ENCODE measurements at regions not wholly inside any gene's neighbourhood (a gene's known extent, or its start where the extent isn't known, plus 50 kb on each side); places are given as distances from the start of the nearest gene placed in this dataset.

GRCh38 chr1:115193046-115193828, 103.9 kb upstream of the TSPAN2 start:
- Mint-ChIP-seq H3K4me1 (ENCODE audit: low read depth) (no peaks in the 10 kb centered on the region), H3K27me3 (ENCODE audit: low read depth) (peaks cover 6% of the 10 kb centered on the region), H3K27ac (no peak overlapping the region), H3K4me3 (no peak overlapping the region), H3K36me3 (ENCODE audit: low read depth) (no peaks in the 10 kb centered on the region), H3K9me3 (no peaks in the 10 kb centered on the region)
- no peak for DNase-seq (ENCODE audit: low spot score)

DNA sequence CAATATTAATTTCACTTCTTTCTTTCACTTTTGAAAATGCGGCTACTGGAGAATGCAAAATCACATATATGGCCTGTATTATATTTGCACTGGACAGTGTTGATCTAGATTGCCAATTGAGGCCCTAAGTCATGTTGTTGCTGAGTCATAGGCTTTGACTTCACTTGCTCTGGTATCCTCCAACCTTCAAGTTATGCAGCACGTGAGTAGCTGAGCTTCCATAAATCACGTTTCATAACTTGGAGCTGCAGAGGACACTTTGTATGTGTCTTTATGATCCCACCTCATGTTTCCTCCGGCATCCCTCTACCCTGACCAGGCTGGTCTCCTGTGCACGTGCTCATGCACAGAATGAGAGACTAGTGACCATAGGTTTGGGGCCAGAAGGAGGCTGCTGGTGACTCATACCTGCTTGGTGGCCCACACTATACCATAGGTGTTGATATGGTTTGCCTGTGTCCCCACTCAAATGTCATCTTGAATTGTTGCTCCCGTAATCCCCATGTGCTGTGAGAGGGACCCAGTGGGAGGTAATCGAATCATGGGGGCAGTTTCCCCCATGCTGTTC, 103.0 kb upstream of the TSPAN2 start:
- Mint-ChIP-seq H3K27me3 (ENCODE audit: low read depth) (peaks cover 2% of the 10 kb centered on the region), H3K4me3 (no peak overlapping the region), H3K9me3 (no peaks in the 10 kb centered on the region), H3K36me3 (ENCODE audit: low read depth) (no peaks in the 10 kb centered on the region), H3K27ac (no peak overlapping the region), H3K4me1 (ENCODE audit: low read depth) (no peaks in the 10 kb centered on the region)
- no peak for DNase-seq (ENCODE audit: low spot score)

- no peak for DNase-seq (ENCODE audit: low spot score)
- H3K27me3 Mint-ChIP-seq (ENCODE audit: low read depth): peaks cover 2% of the 10 kb centered on the region
- H3K4me1 Mint-ChIP-seq (ENCODE audit: low read depth): no peaks in the 10 kb centered on the region
- no peak overlapping the region for H3K27ac Mint-ChIP-seq
- H3K9me3 Mint-ChIP-seq: no peaks in the 10 kb centered on the region
- H3K4me3 Mint-ChIP-seq: no peak overlapping the region
- H3K36me3 Mint-ChIP-seq (ENCODE audit: low read depth): no peaks in the 10 kb centered on the region
Measured at GRCh38 chr1:115191691-115192090, 102.4 kb upstream of the TSPAN2 start.

DNA sequence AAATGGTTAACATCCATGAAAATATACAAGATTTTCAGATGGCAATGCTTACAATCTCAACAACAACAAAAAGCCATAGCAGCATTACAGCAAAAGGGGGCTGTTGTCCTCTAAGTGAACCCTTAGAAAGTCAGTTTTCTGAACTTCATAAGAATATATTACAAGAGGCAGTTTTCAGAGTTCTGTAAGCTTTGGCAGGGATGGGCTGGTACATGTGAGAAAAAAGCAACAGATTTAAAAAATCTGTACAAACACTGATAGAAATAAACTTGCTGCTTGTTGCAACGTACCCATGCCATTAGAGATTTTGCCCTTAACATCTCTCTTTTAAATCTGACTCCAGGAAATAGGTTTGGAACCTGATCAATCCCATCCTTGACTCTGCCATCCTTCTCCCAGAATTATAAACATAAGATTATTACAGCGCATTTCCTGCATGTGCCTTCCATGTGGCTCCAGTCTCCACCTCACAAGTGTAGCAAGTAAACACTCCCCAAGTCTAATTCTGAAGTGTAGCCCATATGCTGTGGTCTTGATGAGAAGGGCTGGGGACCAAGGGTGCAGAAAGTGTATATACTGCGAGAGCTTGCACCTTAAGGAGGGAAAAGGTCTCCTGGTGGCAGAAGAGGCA, 101.4 kb upstream of the TSPAN2 start:
- no peaks in the 10 kb centered on the region for H3K36me3 Mint-ChIP-seq (ENCODE audit: low read depth)
- no peak overlapping the region for H3K27ac Mint-ChIP-seq
- H3K9me3 Mint-ChIP-seq: no peaks in the 10 kb centered on the region
- no peak for DNase-seq (ENCODE audit: low spot score)
- no peaks in the 10 kb centered on the region for H3K4me1 Mint-ChIP-seq (ENCODE audit: low read depth)
- no peak overlapping the region for H3K4me3 Mint-ChIP-seq
- H3K27me3 Mint-ChIP-seq (ENCODE audit: low read depth): peaks cover 2% of the 10 kb centered on the region

GRCh38 chr1:115189814-115190539, 100.7 kb upstream of the TSPAN2 start:
- Mint-ChIP-seq H3K4me1 (ENCODE audit: low read depth) (peaks cover 1% of the 10 kb centered on the region), H3K27ac (no peak overlapping the region), H3K27me3 (ENCODE audit: low read depth) (peaks cover 2% of the 10 kb centered on the region), H3K9me3 (no peaks in the 10 kb centered on the region), H3K4me3 (no peak overlapping the region), H3K36me3 (ENCODE audit: low read depth) (no peaks in the 10 kb centered on the region)
- no peak for DNase-seq (ENCODE audit: low spot score)

- H3K27ac Mint-ChIP-seq: no peak overlapping the region
- H3K4me3 Mint-ChIP-seq: no peak overlapping the region
- H3K27me3 Mint-ChIP-seq (ENCODE audit: low read depth): no peaks in the 10 kb centered on the region
- no peak for DNase-seq (ENCODE audit: low spot score)
- peaks cover 4% of the 10 kb centered on the region for H3K4me1 Mint-ChIP-seq (ENCODE audit: low read depth)
- no peaks in the 10 kb centered on the region for H3K36me3 Mint-ChIP-seq (ENCODE audit: low read depth)
- no peaks in the 10 kb centered on the region for H3K9me3 Mint-ChIP-seq
Measured at GRCh38 chr1:115188680-115189395, 99.5 kb upstream of the TSPAN2 start.

DNA sequence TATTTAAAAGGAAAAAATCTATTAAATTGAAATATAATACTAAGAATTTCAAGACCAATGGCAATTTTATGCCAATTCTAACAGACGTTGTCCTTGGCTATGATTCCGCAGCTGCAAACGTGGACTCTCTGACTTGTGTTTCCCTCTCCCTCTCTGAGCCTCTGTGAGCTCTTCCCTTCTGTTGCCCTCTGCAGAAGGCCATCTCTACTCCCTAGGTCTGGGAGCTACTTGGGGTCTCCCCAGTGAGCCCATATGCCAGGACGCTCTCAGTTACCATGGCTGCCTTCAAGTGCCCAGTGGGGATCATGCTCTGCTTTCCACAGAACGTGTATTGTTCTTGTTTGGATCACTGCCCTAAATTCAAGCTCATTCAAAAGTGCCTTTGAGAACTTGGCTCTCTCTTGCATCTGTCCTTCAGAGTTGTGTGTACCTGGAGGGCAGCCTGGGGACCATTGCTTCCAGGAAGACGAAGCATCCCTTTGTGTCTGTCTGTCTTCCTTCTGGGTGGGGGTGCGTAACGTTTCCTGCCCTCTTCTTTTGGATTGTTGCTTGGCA, 97.5 kb upstream of the TSPAN2 start:
- H3K36me3 Mint-ChIP-seq (ENCODE audit: low read depth): no peaks in the 10 kb centered on the region
- no peaks in the 10 kb centered on the region for H3K9me3 Mint-ChIP-seq
- no peak overlapping the region for H3K4me3 Mint-ChIP-seq
- no peaks in the 10 kb centered on the region for H3K27me3 Mint-ChIP-seq (ENCODE audit: low read depth)
- H3K27ac Mint-ChIP-seq: no peak overlapping the region
- DNase-seq (ENCODE audit: low spot score): no peak
- H3K4me1 Mint-ChIP-seq (ENCODE audit: low read depth): peaks cover 4% of the 10 kb centered on the region

GRCh38 chr1:115185336-115185735, 96.0 kb upstream of the TSPAN2 start:
- H3K9me3 Mint-ChIP-seq: no peaks in the 10 kb centered on the region
- H3K4me3 Mint-ChIP-seq: no peak overlapping the region
- H3K27me3 Mint-ChIP-seq (ENCODE audit: low read depth): no peaks in the 10 kb centered on the region
- H3K27ac Mint-ChIP-seq: no peak overlapping the region
- H3K36me3 Mint-ChIP-seq (ENCODE audit: low read depth): no peaks in the 10 kb centered on the region
- DNase-seq (ENCODE audit: low spot score): no peak
- H3K4me1 Mint-ChIP-seq (ENCODE audit: low read depth): peaks cover 4% of the 10 kb centered on the region

DNA sequence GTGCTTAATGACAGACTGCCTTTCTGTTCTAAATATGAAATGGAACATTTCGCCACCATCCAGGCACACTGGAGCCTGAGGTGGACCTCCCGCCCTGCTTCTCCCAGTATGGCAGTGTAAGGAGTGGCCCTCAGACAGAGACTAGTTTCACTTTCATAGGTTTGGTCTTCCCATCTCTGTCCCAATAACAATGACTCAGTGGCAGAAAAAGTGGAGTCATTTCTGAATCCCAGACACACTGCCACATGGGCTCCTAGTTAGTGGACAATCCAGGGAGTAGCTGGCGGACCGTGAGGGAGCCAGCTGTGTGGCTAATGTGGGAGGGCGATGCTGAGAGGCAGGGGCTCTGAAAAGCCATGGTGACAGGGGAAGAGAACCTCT, 95.6 kb upstream of the TSPAN2 start:
- H3K27ac Mint-ChIP-seq: peak overlapping the region; percentile 15
- peak overlapping the region; percentile 27 for H3K4me3 Mint-ChIP-seq
- H3K27me3 Mint-ChIP-seq (ENCODE audit: low read depth): no peaks in the 10 kb centered on the region
- no peaks in the 10 kb centered on the region for H3K36me3 Mint-ChIP-seq (ENCODE audit: low read depth)
- no peaks in the 10 kb centered on the region for H3K9me3 Mint-ChIP-seq
- H3K4me1 Mint-ChIP-seq (ENCODE audit: low read depth): peaks cover 4% of the 10 kb centered on the region
- DNase-seq (ENCODE audit: low spot score): peak; percentile 7

DNA sequence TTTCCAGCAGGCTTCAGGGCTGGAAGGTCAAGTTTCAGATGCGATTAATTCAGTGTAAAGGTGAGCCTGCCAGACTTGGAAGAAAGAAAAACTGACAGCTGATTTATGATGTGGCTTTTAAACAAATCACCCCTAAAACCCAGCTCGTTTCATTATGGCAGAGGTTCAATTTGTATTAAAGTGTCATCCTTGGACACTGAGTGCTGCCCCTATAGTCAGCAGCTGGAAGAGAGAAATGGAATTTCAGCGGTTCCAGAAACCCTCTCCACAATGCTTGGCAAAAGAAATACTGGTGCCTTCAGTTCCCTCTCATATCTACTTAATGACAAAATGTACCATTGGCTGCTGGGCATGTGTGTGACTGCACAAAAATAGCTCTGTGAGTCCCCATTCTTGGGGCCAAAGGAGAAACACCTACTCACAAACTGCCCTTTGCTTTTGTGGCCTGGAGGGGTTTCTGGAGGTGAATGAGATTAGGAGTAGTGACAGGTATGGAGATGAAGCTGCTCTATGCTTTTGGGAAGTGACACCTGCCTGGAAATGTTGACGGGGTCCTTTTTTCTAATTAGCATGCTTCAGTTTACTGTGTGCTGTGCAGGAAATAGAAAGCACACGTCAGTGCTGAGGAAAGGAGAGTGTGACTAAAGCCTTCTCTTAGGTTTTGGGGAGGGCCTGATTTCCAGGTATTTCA, 95.1 kb upstream of the TSPAN2 start:
- DNase-seq (ENCODE audit: low spot score): peak; percentile 34
- no peak overlapping the region for H3K27ac Mint-ChIP-seq
- peak overlapping the region; percentile 27 for H3K4me3 Mint-ChIP-seq
- H3K36me3 Mint-ChIP-seq (ENCODE audit: low read depth): no peaks in the 10 kb centered on the region
- no peaks in the 10 kb centered on the region for H3K27me3 Mint-ChIP-seq (ENCODE audit: low read depth)
- H3K4me1 Mint-ChIP-seq (ENCODE audit: low read depth): peaks cover 4% of the 10 kb centered on the region
- H3K9me3 Mint-ChIP-seq: no peaks in the 10 kb centered on the region

GRCh38 chr1:115183721-115184259, 94.5 kb upstream of the TSPAN2 start:
- DNase-seq (ENCODE audit: low spot score): no peak
- H3K27ac Mint-ChIP-seq: no peak overlapping the region
- no peaks in the 10 kb centered on the region for H3K36me3 Mint-ChIP-seq (ENCODE audit: low read depth)
- H3K9me3 Mint-ChIP-seq: no peaks in the 10 kb centered on the region
- no peak overlapping the region for H3K4me3 Mint-ChIP-seq
- no peaks in the 10 kb centered on the region for H3K27me3 Mint-ChIP-seq (ENCODE audit: low read depth)
- peaks cover 4% of the 10 kb centered on the region for H3K4me1 Mint-ChIP-seq (ENCODE audit: low read depth)

- Mint-ChIP-seq H3K36me3 (ENCODE audit: low read depth) (no peaks in the 10 kb centered on the region), H3K4me3 (no peak overlapping the region), H3K27ac (no peak overlapping the region), H3K27me3 (ENCODE audit: low read depth) (no peaks in the 10 kb centered on the region), H3K9me3 (no peaks in the 10 kb centered on the region), H3K4me1 (ENCODE audit: low read depth) (peaks cover 4% of the 10 kb centered on the region)
- DNase-seq (ENCODE audit: low spot score): no peak
Measured at GRCh38 chr1:115183158-115183557, 93.9 kb upstream of the TSPAN2 start.

Data from T-helper 2 cell treated with Interferon-gamma antibody and Interleukin-4, amounts not matched to agents 5 μg/mL and 100 μg/mL, for 36 hours (primary cell).